Activated T-cell treated with anti-CD3 and anti-CD28 coated beads, Interleukin-2, amount 50 U/mL, for 24 hours (primary cell): ENCODE measurements at regions not wholly inside any gene's neighbourhood (a gene's known extent, or its start where the extent isn't known, plus 50 kb on each side); places are given as distances from the start of the nearest gene placed in this dataset.

Experiments
- DNase-seq: peaks from one replicate; pipeline ENCODE4 v3.0.0-alpha.2; 2020
- H3K27ac Mint-ChIP-seq: 2 replicates; pipeline ENCODE4 v1.8.0; 2020; ENCODE audit warnings: mild to moderate bottlenecking, mixed read lengths
- H3K27me3 Mint-ChIP-seq: 2 replicates; pipeline ENCODE4 v1.8.0; 2020; ENCODE audit warnings: mixed read lengths
- H3K36me3 Mint-ChIP-seq: 2 replicates; pipeline ENCODE4 v1.8.0; 2020; ENCODE audit warnings: low read depth, mixed read lengths
- H3K4me1 Mint-ChIP-seq: 2 replicates; pipeline ENCODE4 v1.8.0; 2020; ENCODE audit warnings: low read depth, mixed read lengths
- H3K4me3 Mint-ChIP-seq: 2 replicates; pipeline ENCODE4 v1.8.0; 2020; ENCODE audit warnings: mild to moderate bottlenecking, moderate library complexity, mixed read lengths
- H3K9me3 Mint-ChIP-seq: 2 replicates; pipeline ENCODE4 v1.8.0; 2020; ENCODE audit warnings: mixed read lengths

DNA sequence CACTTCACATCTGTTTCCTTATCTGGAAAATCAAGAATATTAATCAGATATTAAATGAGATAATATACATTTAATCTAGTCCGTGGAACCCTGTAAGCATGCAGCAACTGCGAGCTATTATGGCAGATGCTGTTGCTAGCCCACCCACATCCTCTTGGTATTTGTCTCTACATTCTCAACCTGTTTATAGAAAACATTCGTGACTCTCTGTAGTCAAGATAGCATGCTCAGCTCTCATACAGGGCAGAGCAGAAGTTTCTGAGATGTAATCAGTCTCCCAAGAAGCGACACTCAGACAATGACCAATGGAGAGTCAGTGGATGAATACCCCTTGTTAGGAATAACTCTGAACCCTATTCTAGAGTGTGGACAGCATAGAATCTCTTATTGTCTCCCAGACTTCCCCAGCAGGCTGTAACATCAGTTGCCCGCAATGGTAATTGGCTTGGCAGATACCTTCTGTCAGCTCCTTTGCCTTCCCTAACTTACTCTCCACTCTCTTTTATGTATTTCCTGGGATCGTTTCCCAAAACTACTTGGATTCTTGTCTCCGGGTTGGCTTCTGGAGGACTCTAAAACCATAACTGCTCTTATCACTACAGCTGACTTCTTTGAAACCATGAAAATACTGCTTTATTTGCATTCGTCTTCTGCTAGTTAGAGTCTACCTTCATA lies 400.7 kb upstream of the TNP1 start:
- no peak overlapping the region for H3K4me3 Mint-ChIP-seq
- no peak overlapping the region for H3K27ac Mint-ChIP-seq
- DNase-seq = no peak
- no peaks in the 10 kb centered on the region for H3K9me3 Mint-ChIP-seq
- no peaks in the 10 kb centered on the region for H3K36me3 Mint-ChIP-seq
- peaks cover 5% of the 10 kb centered on the region for H3K27me3 Mint-ChIP-seq
- no peaks in the 10 kb centered on the region for H3K4me1 Mint-ChIP-seq

DNA sequence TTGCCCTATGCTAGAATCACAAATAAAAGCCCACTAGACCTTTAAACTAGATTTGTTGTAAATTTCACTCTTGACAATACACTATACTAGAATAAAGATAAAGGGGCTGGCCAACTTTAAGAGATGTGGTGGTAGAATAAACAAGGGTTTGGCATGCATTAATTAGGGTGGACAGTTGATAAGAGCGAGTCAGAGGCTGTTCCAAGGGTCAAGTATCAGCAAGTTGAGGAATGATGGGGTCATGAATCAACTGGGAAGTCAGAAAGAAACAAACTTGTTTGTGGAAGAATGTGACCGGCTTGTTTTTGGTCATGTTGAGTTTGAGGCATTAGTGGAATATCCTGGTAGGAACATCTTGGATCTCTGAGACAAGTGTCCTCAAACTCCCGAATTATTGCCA lies 398.3 kb upstream of the TNP1 start:
- H3K27ac Mint-ChIP-seq = no peak overlapping the region
- no peaks in the 10 kb centered on the region for H3K36me3 Mint-ChIP-seq
- H3K4me3 Mint-ChIP-seq = no peak overlapping the region
- H3K4me1 Mint-ChIP-seq = no peaks in the 10 kb centered on the region
- H3K27me3 Mint-ChIP-seq = peaks cover 5% of the 10 kb centered on the region
- no peaks in the 10 kb centered on the region for H3K9me3 Mint-ChIP-seq
- DNase-seq = no peak

DNA sequence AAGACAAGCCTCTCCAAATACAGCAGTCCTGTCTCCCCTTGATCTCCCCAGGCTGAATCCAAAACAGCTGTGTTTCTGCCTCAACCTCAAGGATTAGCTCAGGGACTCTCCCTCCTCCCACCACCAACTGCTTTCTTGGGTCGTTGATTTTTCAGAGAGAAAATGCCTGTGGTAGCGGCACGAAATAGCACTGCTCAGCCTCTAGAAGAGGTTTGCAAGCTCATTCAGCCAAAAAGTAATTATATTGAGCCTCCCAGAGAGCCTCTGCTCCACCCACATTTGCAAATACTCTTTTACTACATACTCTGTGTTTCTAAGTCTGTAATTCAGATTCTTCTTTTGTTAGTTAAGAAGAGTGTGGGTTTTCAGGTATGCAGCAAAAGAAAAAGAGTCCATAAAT lies 396.4 kb upstream of the TNP1 start:
- no peak for DNase-seq
- H3K4me1 Mint-ChIP-seq = no peaks in the 10 kb centered on the region
- no peak overlapping the region for H3K4me3 Mint-ChIP-seq
- peaks cover 10% of the 10 kb centered on the region for H3K27me3 Mint-ChIP-seq
- no peaks in the 10 kb centered on the region for H3K36me3 Mint-ChIP-seq
- no peak overlapping the region for H3K27ac Mint-ChIP-seq
- H3K9me3 Mint-ChIP-seq = no peaks in the 10 kb centered on the region

DNA sequence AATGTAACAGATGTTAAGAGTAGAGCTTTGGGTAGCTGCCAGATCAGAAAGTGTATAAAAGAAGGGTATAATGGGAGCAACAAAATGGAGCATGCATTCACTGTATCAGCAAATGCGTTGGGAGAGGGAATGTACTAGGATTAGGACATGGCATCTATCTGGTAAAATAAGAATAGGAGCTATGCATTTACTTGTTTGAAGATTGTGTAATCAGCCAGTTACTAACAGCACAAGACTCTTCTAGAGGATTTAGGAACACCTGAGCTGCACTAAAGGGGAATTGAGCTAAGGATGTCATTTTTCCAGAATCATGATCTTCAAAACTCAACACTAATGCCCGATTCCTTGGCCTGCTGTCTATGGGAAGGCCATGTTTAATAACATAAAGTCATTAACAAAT lies 394.2 kb upstream of the TNP1 start:
- Mint-ChIP-seq H3K9me3 (no peaks in the 10 kb centered on the region), H3K27me3 (peaks cover 8% of the 10 kb centered on the region), H3K36me3 (no peaks in the 10 kb centered on the region), H3K4me3 (no peak overlapping the region), H3K27ac (no peak overlapping the region), H3K4me1 (no peaks in the 10 kb centered on the region)
- DNase-seq = no peak

DNA sequence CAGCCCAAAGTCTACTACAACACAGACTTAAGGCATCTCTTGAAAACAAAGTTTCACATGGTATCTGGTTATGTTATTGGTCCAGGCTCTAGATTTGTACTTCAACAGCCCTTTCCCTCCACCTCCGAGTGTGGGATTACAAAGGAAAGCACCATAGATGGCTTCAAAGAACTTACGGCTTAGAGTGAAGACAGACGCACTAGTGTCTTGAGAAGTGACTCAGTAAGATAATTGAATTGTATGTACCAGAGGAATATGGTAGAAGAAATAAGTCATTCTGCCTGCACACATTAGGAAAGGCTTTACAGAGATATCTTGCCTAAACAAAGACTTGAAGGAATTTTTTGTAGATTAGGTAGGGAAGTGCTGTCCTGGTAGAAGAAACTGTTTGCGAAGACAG lies 392.3 kb upstream of the TNP1 start:
- Mint-ChIP-seq H3K27me3 (peaks cover 14% of the 10 kb centered on the region), H3K4me1 (no peaks in the 10 kb centered on the region), H3K4me3 (no peak overlapping the region), H3K9me3 (no peaks in the 10 kb centered on the region), H3K27ac (no peak overlapping the region), H3K36me3 (no peaks in the 10 kb centered on the region)
- DNase-seq = no peak

DNA sequence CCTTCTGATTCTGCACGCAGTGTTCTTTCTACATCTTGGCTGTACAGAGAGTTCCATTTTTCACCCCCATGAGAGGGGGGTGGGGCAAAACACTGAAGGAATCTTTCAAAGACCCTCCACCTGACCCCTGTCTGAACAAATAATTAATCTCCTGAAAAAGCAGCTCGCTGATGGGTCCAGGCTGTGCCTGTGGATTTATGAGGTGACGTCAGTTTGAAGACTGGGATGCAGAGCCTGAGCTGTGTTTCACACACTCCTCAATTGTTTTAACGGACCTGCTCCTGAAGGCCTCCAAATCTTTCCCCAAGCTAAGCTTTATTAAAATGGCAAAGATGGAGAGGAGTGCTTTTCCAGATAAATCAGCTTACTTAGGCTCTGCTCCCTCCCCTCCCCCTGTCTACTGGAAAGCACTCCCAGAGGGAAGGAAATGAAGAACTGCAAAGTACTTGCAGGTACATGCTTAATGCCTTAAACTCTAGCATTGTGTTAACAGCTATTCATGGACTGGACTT lies 390.2 kb upstream of the TNP1 start:
- Mint-ChIP-seq H3K4me1 (peaks cover 9% of the 10 kb centered on the region), H3K9me3 (no peaks in the 10 kb centered on the region), H3K27ac (no peak overlapping the region), H3K4me3 (no peak overlapping the region), H3K36me3 (no peaks in the 10 kb centered on the region), H3K27me3 (peaks cover 17% of the 10 kb centered on the region)
- no peak for DNase-seq

DNA sequence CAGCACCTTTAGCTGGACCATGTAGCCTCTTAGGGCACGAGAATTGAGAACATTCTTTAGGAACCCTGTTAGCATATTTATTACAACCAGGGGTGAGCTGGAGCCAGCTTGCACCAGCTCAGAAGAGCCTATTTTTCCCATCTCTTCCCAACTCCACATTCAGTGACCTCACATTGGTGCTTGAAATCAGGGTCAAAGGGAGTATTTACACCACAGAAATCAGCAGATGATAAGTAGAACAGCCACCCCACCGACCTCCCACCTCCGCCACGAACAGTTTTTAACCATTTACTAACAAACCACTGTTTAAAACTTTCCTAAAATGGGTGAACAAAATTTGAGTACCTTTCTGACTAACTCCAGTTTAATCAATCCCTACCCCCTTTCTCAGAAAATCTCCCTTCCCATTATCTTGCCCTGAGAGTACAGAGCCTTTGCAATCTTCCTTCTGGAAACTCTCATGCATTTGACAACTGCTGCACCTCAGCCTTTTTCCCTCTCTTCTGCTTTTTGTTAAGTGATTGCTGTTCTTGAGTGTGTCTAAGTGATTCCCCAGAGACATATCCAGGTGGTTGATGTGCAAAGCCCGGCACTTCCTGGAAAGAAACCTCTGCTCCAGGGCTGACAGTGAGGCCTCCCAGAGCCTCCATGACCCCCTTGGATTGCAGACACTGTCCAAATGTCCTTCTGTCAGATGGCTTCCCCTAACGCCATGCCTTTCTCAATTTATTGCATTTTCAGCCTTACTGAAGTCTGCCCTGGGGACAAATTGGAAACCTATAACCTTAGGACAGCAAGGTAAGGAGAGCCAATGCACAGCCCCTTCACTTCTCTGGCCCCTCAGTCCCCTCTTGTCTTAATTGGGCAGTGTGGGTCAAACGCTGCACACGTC lies 389.5 kb upstream of the TNP1 start:
- Mint-ChIP-seq H3K4me3 (no peak overlapping the region), H3K4me1 (peaks cover 9% of the 10 kb centered on the region), H3K36me3 (no peaks in the 10 kb centered on the region), H3K27ac (no peak overlapping the region), H3K9me3 (no peaks in the 10 kb centered on the region), H3K27me3 (peaks cover 17% of the 10 kb centered on the region)
- no peak for DNase-seq

DNA sequence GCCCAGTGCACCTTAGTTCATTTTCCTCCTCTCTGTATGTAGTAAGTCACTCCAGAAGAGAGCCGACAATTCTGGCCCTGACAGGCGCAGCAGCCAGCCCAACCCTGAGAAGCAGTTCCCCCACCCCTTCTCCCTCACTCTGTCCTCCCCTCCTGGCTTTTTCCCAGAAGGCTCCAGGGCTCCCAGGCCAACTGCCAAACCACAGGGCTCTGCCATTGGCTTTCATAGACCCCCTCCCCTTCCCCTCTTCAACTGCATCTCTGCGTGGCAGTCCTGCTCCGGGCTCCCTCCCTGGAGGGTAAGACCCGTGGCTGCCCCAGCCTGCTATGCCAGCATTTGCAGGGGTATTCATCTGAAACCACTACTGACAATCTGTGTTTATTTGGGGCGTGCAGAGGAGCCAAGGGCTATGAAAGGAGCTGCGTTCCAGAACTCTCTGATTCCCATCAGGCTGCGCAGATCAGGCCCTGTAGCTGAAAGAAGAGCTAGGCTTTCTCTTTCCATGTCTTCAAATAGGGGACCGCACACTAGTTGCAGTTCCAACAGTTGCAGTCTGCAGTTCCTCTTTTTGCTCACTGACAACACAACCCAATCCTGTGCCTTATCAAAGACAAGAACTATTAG lies 388.6 kb upstream of the TNP1 start:
- DNase-seq = no peak
- Mint-ChIP-seq H3K36me3 (no peaks in the 10 kb centered on the region), H3K27me3 (peaks cover 23% of the 10 kb centered on the region), H3K9me3 (no peaks in the 10 kb centered on the region), H3K4me3 (no peak overlapping the region), H3K27ac (no peak overlapping the region), H3K4me1 (peaks cover 9% of the 10 kb centered on the region)

DNA sequence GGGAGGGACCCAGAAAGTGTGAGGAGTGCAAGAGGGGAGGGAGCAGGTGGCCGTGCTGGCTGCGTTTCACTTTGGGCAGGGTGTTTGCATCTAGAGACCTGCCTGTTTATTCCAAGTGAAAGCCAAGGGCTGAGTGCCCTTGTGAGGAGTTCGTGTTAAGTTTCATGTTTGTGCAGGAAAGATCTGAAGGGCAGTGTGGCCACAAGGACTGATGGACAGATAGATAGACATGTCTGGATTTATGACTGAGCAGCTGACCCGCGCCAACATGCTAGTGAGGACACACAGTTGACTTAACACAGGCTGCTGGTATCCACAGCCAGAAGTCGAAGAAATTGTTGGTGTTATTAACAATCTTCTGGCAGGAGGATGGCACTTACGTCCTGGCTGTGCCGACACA lies 387.6 kb upstream of the TNP1 start:
- H3K36me3 Mint-ChIP-seq = no peaks in the 10 kb centered on the region
- no peak overlapping the region for H3K4me3 Mint-ChIP-seq
- no peak for DNase-seq
- H3K4me1 Mint-ChIP-seq = peaks cover 9% of the 10 kb centered on the region
- no peaks in the 10 kb centered on the region for H3K9me3 Mint-ChIP-seq
- H3K27ac Mint-ChIP-seq = no peak overlapping the region
- H3K27me3 Mint-ChIP-seq = peaks cover 28% of the 10 kb centered on the region

DNA sequence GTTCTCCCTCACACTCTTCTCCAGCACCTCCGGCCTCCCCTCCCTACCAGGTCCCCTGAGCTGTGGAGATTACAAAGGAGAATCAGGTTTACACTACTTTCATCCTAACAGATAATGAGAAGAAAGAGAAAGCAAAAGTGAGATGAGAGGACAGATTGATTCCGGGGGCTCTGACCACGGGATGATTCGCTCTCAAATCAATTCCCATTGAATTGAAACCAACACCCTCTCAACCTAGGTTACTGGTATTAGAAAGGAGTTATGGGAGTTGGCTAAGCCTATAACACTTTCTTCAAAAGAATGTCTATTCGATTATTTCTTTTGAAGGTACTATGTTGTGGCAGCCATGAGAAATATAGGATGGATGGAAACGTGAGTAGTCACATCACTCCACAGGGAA lies 386.2 kb upstream of the TNP1 start:
- Mint-ChIP-seq H3K27ac (peak overlapping the region; percentile 27), H3K9me3 (no peaks in the 10 kb centered on the region), H3K36me3 (no peaks in the 10 kb centered on the region), H3K27me3 (peaks cover 24% of the 10 kb centered on the region), H3K4me3 (no peak overlapping the region), H3K4me1 (peaks cover 9% of the 10 kb centered on the region)
- no peak for DNase-seq

DNA sequence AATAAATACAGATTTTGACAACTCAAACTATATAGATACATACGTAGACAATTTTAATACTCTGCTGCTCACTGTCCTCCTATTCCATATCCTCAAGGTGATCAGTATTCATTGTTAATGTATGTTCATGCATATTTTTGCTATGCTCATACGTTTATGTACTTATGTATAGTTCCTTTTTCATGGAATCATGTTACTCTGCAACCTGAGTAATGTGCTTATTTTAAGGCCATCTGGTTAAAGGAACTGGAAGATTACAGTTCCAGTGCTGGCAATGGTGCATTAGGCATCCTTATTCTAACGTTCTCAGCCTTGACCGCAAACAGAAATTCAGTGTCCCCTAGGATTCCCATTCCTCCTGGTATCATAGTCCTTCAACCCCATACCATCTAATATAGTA lies 385.0 kb upstream of the TNP1 start:
- H3K27me3 Mint-ChIP-seq = peaks cover 24% of the 10 kb centered on the region
- no peak for DNase-seq
- no peak overlapping the region for H3K27ac Mint-ChIP-seq
- no peaks in the 10 kb centered on the region for H3K36me3 Mint-ChIP-seq
- peaks cover 9% of the 10 kb centered on the region for H3K4me1 Mint-ChIP-seq
- no peak overlapping the region for H3K4me3 Mint-ChIP-seq
- H3K9me3 Mint-ChIP-seq = no peaks in the 10 kb centered on the region

DNA sequence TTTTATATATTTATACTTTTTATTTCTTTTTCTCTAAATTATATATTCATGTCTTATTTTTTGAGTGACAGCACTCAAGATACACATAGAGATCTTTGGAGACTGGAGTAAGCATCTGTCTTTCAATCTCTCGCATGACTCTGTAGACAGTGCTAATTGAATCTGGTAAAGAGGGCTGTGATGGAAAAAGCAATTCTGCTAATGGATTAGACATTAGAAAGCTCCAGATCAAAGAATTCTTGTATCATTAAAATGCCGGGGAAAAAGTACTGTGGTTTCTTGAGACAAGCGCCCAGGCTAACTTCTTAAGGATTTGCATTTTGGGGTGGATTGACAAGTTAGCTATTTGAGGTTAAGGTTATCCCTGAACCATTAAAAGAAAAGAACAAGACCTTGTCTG lies 383.1 kb upstream of the TNP1 start:
- Mint-ChIP-seq H3K27ac (no peak overlapping the region), H3K9me3 (peaks cover 4% of the 10 kb centered on the region), H3K4me3 (no peak overlapping the region), H3K4me1 (peaks cover 9% of the 10 kb centered on the region), H3K27me3 (peaks cover 27% of the 10 kb centered on the region), H3K36me3 (no peaks in the 10 kb centered on the region)
- DNase-seq = no peak

DNA sequence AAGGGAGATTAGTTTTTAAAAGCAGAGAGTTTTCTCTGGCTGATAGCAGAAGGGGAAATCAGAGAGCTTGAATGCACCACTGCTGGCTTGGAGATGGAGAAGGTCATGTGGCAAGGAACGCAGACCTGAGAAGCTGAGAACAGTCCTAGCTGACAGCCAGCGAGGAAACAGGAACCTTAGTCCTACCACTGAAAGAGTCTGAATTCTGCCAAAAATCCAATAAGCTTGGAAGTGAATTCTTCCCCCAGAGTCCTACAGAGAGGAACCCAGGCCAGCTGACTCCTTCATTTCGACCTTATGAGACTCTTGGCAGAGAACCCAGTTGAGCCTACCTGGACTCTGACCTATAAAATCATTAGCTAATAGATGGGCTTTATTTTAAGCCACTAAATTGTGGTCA lies 371.9 kb upstream of the TNP1 start:
- H3K36me3 Mint-ChIP-seq = no peaks in the 10 kb centered on the region
- no peak overlapping the region for H3K4me3 Mint-ChIP-seq
- peaks cover 5% of the 10 kb centered on the region for H3K9me3 Mint-ChIP-seq
- no peaks in the 10 kb centered on the region for H3K4me1 Mint-ChIP-seq
- H3K27ac Mint-ChIP-seq = no peak overlapping the region
- DNase-seq = no peak
- peaks cover 3% of the 10 kb centered on the region for H3K27me3 Mint-ChIP-seq

DNA sequence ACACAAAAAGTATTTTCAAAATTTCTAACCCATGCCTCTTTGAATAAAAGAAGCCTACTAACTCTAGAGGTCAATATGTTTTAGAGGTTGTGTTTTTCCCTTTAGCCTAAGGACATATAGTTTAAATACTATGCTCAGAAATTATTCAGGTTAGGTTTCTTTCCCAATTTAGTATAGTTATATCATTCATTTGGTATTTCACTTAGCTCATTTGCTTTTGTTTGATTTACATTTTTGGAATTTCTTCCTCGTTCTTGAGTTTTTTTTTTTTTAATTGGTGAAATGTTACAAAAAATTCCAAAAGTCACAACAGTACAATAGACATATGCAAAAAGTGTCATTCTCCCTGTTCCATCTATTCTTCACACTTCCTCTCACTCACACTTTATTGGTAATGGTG lies 371.3 kb upstream of the TNP1 start:
- H3K27ac Mint-ChIP-seq = no peak overlapping the region

DNA sequence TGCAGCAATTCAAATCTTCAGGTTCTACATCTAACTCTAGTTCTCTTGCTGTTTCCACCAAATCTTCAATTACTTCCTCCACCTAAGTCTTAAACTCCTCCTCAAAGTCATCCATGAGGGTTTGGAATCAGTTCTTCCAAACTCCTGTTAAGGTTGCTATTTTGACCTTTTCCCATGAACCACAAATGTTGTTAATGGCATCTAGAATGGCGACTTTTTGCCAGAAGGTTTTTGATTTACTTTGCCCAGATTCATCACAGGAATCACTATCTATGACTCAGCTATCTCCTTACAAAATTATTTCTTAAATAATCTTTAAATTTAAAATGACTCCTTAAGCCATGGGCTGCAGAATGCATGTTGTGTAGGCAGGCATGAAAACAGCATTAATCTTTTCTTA lies 368.9 kb upstream of the TNP1 start:
- Mint-ChIP-seq H3K4me1 (peaks cover 9% of the 10 kb centered on the region), H3K27me3 (no peaks in the 10 kb centered on the region)
- DNase-seq = no peak

More for the DNA sequence above, 371.3 kb upstream of the TNP1 start:
- Mint-ChIP-seq H3K9me3 (peaks cover under 1% of the 10 kb centered on the region), H3K4me1 (no peaks in the 10 kb centered on the region), H3K36me3 (no peaks in the 10 kb centered on the region), H3K4me3 (no peak overlapping the region), H3K27me3 (no peaks in the 10 kb centered on the region)
- DNase-seq = no peak

More for the DNA sequence above, 368.9 kb upstream of the TNP1 start:
- Mint-ChIP-seq H3K9me3 (peaks cover under 1% of the 10 kb centered on the region), H3K27ac (no peak overlapping the region), H3K4me3 (no peak overlapping the region), H3K36me3 (peaks cover under 1% of the 10 kb centered on the region)
